ENCODE measurements at regions not wholly inside any gene's neighbourhood (a gene's known extent, or its start where the extent isn't known, plus 50 kb on each side); places are given as distances from the start of the nearest gene placed in this dataset.
"Not testable (repeated sequence)": the region's sequence is repeated elsewhere in the genome, so short reads cannot be mapped to it uniquely, and the experiment has no call there.

GRCh38 chr4:64807821-64808220, 398.6 kb upstream of the TECRL start:
- DNase-seq: no peak

- DNase-seq: no peak
Measured at GRCh38 chr4:64799751-64800150, 390.5 kb upstream of the TECRL start.

GRCh38 chr4:64798828-64799227, 389.6 kb upstream of the TECRL start:
- not testable (repeated sequence) for DNase-seq

- DNase-seq: no peak
Measured at GRCh38 chr4:64796581-64796980, 387.3 kb upstream of the TECRL start.

- DNase-seq: no peak
Measured at GRCh38 chr4:64784125-64784524, 374.9 kb upstream of the TECRL start.

- DNase-seq: peak; percentile 33
Measured at GRCh38 chr4:64781737-64782326, 372.6 kb upstream of the TECRL start.

GRCh38 chr4:64780664-64781063, 371.4 kb upstream of the TECRL start:
- no peak for DNase-seq

- no peak for DNase-seq
Measured at GRCh38 chr4:64777286-64777685, 368.0 kb upstream of the TECRL start.

- DNase-seq: no peak
Measured at GRCh38 chr4:64776820-64777219, 367.6 kb upstream of the TECRL start.

- no peak for DNase-seq
Measured at GRCh38 chr4:64774626-64775025, 365.4 kb upstream of the TECRL start.

GRCh38 chr4:64771149-64771548, 361.9 kb upstream of the TECRL start:
- DNase-seq: no peak

- no peak for DNase-seq
Measured at GRCh38 chr4:64767547-64767946, 358.3 kb upstream of the TECRL start.

GRCh38 chr4:64766565-64766964, 357.3 kb upstream of the TECRL start:
- DNase-seq: no peak

- DNase-seq: no peak
Measured at GRCh38 chr4:64756016-64756415, 346.8 kb upstream of the TECRL start.

- DNase-seq: no peak
Measured at GRCh38 chr4:64747919-64748715, 338.9 kb upstream of the TECRL start.

- no peak for DNase-seq
Measured at GRCh38 chr4:64738240-64738639, 329.0 kb upstream of the TECRL start.

GRCh38 chr4:64737854-64738138, 328.5 kb upstream of the TECRL start:
- not testable (repeated sequence) for DNase-seq

GRCh38 chr4:64737026-64737853, 328.0 kb upstream of the TECRL start:
- DNase-seq: no peak

- DNase-seq: no peak
Measured at GRCh38 chr4:64729561-64729960, 320.3 kb upstream of the TECRL start.

GRCh38 chr4:64727960-64728359, 318.7 kb upstream of the TECRL start:
- DNase-seq: no peak

GRCh38 chr4:64727391-64727790, 318.1 kb upstream of the TECRL start:
- not testable (repeated sequence) for DNase-seq

GRCh38 chr4:64724689-64725088, 315.4 kb upstream of the TECRL start:
- DNase-seq: no peak

- DNase-seq: no peak
Measured at GRCh38 chr4:64721106-64721505, 311.9 kb upstream of the TECRL start.

GRCh38 chr4:64718091-64718490, 308.8 kb upstream of the TECRL start:
- DNase-seq: no peak

All from activated CD4-positive, alpha-beta T cell treated with anti-CD3 and anti-CD28 coated beads, Interleukin-2, Interleukin-6, amounts not matched to agents 100 ng/mL and 50 ng/mL, durations not matched to agents 16 hours and 8 hours (primary cell).